NOMO-1 treated with dmso at 0.1 percent for 144 hours (cell line): ENCODE measurements at regions not wholly inside any gene's neighbourhood (a gene's known extent, or its start where the extent isn't known, plus 50 kb on each side); places are given as distances from the start of the nearest gene placed in this dataset.
"Not testable (repeated sequence)": the region's sequence is repeated elsewhere in the genome, so short reads cannot be mapped to it uniquely, and the experiment has no call there.

Source experiments
- DNase-seq: peaks from one replicate; lab custom pipeline; 2025; ENCODE audit not compliant: unreplicated experiment; lab: John Stamatoyannopoulos, UW

DNA sequence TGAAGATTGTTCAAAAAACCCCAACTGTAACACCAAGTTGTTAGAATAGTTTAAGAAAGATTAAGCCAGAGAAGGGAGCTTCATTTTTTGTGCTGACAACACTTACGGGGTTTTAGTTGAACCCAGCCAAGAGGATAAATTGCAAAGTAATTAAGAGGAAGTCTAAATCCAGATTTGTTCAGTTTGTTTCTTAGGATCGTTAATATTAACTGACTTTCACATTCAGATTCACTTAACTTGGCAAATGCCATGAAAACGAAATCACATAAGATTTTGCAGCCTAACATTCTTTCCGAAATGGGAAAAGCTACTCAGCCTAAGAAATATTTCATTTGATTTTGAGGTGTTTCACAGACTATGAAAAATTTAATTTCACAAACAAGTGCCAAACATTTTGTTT lies 511.3 kb downstream of the TRIML1 start:
- DNase-seq, result no peak

DNA sequence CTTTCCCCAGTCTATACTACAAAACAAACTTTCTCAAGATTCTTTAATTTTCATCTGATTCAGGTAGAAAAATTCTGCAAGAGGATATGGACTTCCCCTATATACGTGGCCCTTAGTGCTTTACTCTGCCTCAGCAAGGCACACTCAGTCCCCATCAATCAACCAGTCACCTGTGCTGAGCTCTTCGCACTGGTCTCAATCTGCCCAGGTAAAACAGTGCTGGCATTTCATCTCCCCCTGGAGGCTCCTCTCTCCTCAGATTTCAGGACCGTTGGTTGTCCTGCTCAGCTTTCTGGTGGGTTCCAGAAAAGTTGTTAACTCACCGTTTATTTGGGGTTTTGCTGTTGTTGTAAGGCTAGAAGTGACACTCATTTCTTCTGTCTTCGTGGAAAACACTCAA lies 518.1 kb downstream of the TRIML1 start:
- DNase-seq, result no peak

DNA sequence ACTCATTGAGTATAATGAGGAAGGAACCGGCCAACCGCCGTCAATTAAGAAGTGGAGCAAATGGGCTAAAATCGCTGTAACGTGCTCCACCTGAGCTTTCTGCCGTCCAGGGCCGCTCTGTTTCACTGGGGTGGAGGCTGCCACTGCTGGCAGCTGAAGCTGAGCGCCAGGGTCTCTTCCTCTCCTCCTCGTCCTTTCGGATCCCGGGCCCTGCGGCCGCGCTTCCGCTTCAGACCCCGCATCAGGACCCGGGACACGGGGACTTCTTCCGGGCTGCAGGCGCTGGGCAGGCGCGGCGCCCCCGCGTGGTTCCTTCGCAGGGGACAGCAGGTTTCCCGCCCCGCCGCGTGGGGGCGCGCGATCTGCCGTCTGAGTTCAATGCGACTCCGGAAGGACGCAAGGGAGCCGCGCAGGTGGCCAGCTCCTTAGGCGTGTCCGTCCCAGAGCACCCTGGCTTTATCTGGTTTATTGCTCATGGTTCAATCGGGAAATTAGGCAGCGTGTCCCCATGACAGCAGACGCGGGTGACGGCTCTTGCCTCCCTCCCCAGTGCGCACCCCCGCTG lies 519.8 kb downstream of the TRIML1 start:
- DNase-seq, result no peak

DNA sequence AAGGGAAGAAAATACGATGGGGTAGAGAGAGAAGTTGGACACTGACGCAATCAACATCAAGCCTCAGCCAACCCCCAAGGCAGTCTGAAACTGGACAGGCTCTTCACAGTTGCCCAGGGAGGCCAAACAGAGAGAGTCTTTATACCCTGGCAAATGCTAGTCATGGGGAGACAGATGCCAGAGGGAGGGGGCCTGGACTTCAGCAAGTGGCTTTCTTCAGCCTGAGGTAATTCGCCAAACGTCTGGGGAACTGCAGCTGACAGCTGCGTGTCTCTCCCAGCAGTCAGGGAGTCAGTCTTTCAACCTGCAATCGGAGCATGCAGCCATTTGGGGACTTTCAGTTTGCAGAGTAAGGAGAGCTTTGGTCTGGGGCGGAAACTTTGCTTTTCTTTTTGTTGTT lies 521.6 kb downstream of the TRIML1 start:
- no peak for DNase-seq

DNA sequence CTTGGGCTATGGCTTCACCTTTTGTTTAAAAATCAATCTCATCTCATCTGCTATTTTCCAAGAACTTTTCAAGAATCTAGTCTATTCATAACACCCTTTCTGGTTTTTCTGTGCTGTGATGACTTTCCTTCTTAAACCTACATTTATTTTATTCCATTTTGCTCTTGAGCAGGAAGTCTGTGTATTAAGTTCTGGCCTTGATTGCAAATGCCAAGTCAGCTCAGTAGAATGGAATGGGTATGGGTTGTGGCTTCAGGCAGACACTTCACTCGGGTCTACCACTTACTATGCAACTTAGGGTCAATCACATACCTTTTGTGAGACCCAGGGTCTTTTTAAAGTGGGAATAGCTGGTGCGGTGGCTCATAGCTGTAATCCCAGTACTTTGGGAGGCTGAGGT lies 522.3 kb downstream of the TRIML1 start:
- no peak for DNase-seq

DNA sequence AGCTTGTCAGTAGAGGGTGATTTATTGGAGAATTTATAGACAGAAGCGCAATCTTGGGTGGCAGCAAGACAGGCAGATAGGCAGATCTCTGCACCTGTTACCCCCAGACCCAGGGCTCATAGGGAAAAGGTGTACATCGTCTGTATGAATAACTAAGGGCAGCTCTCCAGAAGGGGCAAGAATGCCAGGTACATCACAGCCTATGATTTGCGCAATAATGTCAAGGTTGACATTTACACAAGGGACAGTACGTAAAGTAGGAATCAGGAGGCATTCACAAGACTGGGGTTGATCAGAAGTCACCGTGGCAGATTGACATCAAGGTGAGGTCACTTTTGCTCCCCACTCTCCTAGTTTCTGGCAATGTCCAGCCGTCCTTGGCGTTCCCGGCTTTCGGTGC lies 524.1 kb downstream of the TRIML1 start:
- no peak for DNase-seq

DNA sequence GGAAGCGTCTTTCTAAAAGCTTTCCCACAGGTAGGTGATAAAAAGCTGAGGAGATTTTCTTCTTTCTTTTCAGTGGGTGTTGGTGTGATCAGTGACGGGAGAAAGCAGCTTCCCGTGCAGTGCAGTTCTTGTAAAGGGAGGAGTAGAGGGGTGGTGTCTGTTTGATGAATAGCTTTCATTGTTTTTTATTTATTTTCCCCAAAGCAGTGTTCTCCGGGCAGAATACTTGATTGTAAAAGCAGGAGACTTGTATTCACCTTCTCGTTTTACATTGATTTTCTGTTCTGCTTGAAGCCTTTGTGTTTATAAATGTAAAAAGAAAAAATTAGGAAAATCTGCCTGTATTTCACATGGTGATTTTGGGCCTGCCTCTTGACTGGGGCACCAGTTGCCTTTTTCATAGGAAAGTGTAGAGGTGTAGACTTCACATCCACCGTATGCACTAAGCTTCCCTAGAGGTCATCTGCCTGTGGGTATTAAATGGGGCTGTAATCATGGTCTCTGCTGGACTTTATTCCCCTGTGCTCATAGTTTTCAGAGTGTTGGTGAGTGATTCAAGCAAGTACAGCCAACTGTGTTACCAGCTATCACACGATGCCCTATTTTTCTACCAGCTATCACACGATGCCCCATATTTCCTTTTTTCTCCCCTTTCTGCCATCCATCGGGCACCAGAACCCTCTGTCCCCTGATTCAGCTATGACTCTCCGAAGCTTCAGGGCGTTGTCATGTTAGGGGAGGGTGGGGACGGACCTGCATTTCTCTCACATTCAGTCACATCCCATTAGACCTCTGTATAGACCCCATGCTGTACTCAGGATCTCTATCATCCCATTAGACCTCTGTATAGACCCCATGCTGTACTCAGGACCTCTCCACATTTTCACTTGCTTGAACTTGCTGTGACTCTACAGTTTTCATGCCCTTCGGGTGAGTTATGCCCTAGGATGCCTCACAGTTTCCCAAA lies 526.5 kb downstream of the TRIML1 start:
- no peak for DNase-seq

DNA sequence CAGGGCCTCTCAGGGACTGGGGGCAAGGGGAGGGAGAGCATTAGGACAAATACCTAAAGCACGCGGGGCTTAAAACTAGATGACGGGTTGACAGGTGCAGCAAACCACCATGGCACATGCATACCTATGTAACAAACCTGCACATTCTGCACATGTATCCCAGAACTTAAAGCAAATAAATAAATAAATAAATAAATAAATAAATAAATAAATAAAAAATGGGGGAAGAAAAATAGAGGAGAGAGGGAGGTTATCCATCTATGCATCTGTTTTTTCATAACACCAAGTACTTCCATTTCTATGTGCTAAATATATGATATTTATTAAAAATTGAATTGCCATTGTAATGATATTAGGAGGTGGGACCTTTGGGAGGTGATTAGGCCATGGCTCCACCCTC lies 539.5 kb downstream of the TRIML1 start:
- not testable (repeated sequence) for DNase-seq

DNA sequence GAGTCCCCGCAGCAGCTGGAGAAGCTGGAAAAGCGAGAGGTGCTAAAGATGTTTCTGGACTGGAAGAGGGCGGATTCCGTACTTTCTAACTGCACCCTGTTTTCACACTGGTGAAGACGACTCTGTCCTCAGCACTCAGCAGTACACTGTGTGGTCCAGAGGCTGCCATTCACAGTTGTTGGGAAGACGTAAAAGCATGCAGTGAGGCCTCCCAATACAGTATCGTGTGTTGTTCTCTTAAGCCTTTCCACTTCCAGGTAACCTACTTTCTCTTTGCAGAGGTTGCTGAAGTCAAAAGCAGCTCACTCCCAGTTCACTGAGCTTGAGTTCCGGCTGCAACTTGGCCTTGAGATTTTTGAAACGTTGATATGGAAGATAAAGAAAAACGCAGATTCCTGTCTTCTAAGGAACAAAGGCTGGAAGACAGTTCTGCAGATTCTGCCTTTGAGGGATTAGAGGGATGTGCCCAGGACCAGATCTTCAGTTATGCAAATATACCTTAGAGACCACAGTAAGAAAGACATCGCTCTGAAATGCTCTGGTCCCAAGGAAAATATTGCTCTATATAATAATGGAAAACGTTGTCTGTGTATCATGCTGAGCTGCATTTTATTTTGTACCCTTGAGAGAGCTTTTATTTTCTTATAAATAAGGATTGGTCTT lies 540.9 kb downstream of the TRIML1 start:
- DNase-seq, result no peak

DNA sequence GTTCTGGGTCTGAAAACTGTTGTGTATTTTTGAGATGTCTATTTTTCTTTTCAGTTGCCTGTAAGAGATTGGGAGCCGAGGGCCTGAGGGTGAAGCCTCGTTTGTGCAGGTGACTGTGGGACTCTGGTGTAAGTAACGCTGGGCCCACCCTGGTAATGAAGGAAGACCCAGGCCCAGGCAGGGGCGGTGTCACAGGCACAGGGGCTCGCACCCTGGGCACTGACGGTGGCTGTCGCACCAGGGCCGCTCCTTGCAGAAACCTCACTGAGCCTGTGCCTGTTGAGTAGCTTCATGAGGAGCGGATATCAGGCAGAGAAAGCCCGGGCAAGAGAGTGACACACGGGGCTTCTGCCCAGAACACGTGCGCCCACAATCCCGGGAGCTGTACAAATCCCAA lies 541.4 kb downstream of the TRIML1 start:
- no peak for DNase-seq

DNA sequence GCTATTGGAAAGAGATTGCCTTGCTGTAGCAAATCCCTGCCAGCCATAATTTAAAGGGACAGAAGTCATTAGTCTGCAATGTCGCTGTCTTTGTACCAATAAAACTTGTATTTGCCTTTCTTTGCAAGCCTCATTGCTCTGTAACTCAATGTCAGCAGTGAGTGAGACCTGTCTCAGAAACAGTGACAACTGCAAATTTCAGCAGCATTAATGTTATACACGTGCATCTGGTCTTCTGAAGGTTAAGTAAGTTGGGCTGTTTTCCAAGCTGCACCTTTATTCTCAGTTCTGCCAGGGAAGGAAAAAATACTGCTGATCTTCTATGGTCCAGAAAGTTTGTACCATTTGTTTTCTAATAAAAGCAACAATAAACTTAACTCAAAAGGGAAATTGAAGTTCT lies 543.1 kb downstream of the TRIML1 start:
- DNase-seq, result no peak

DNA sequence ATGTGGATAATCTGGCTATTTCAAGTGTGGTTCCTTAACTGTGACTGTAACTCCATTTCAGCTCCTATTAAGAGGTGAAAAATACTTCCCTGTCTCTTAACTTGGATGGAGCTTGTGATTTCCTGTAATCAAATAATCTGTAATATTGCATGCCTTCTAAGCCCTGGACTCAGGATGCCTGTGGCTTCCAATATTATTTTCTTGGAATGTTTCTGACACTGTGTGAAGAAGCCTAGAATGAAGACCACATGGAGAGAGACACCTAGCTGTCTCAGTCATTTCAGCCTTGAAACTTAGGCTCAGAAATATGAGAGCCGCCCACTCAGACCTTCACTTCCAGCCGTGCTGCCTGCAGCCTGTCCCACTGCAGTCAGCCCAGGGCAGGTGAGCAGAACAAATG lies 544.3 kb downstream of the TRIML1 start:
- no peak for DNase-seq

DNA sequence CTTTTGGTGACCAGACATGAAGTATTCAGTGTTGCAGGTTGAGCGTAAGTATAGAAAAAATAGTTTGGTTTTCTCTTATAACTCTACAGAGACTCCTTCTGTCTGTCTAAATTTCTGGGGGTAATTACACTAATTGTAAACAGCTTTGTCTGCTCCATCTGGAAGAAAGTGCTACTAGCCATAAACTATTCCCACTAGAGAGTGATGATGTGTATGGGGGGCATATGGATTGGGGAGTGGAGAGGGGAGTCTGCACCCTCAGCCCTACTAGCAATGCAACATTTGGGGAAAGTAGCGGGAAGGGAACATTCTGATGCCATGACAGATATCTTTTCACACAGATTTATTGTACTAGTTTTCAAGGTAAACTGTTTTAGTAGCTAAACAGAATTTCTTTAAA lies 549.7 kb downstream of the TRIML1 start:
- DNase-seq, result no peak

DNA sequence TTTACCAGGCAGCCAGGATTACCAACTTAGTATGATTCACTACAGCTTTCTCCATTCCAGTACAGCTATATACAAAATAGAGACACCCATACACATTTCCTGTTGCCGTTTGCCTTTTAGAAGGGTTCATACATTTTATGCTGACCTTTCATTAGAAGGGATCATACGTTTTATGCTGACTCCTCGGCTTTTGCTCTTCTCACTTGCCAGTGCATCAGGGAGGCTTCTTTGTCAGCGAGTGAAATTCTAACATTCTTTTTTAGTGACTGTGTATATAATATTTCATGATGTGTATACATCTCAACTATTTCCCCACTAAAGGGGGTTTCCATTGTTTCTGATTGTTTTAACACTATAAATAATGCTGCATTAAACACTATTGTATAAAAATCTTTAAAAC lies 552.6 kb downstream of the TRIML1 start:
- no peak for DNase-seq

DNA sequence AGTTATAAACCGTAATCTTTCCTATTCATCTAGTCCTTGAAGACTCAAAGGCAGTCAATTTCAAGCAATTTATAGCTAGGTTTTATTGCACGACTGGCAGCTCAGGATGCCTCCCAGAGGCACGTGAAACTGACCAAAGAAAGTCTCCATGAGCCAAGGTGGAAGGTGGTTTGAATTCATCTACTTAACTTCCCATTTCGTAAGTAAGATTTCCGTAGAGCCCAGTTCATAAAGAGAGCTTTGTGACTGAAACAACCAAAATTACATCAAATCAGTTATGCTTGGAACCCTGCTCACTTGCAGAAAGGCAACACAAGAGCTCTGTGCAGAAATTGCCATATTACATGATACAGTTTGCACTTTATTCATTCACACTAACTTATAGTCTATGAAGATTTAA lies 556.0 kb downstream of the TRIML1 start:
- DNase-seq, result no peak

DNA sequence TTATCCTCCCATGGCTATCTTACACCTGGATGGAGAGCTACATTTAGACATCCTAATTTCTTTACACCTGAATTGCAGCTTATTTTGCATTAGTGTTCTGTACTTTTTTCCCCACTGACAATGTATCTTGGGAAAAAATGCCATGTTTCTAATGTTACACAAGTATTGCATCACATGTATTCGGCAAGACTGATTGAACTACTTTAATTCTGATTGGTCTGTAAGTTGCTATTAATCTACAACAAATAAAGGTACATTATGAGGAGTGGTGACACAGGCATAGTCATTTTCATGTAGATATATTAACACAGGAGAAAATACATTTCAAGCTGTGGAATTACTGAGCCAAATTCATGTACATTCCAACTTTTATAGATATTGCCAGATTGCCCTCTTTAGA lies 558.0 kb downstream of the TRIML1 start:
- no peak for DNase-seq

DNA sequence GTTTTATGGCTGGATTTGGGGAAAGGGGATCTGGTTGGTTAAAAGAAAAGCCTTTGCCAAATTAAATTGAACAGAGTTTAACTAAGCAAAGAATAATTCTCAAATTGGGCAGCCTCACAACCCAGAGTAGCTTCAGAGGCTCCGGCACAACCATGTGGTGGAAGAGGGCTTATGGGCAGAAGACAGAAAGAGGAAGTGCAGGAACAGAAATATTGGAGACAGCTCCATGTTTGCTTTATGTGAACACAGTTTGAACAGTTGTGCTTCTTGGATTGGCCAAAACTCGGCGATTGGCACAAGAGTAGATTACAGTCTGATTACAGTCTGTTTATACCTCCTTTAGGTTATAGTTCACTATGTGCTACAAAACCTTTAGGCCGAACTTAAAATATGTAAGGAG lies 562.7 kb downstream of the TRIML1 start:
- no peak for DNase-seq

DNA sequence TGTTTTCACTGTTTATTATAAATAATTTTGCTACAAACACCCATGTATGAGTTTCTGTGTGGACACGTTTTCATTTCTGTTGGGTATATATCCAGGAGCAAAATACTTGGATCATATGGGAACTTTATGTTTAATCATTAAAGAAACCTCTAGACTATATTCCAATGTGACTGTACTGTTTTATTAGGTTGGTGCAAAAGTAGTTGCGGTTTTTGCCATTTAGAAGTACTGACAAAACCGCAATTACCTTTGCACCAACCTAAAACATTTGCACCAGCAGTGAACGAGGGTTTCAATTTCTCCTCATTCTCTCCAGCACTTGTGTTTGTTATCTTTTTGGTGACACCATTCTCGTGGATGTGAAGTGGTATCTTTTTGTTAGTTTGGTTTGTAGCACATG lies 565.0 kb downstream of the TRIML1 start:
- DNase-seq, result no peak

DNA sequence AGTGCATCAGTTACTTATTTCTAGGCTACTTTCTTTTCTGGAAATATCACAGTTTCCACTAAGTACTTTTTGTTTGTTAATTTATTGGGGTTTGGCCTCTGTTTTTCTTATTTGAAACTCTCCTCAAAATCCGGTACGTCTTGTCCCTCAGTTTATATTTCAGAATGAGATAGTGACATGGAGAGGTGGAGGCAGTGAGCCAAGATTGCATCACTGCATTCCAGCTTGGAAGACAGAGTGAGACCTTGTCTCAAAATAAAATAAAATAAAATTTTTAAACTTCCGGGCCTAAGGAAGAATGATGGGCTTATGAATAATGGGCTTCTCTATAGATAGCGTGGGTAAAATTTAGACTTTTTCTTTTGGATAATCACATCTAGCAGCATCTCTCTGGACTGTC lies 567.8 kb downstream of the TRIML1 start:
- no peak for DNase-seq

DNA sequence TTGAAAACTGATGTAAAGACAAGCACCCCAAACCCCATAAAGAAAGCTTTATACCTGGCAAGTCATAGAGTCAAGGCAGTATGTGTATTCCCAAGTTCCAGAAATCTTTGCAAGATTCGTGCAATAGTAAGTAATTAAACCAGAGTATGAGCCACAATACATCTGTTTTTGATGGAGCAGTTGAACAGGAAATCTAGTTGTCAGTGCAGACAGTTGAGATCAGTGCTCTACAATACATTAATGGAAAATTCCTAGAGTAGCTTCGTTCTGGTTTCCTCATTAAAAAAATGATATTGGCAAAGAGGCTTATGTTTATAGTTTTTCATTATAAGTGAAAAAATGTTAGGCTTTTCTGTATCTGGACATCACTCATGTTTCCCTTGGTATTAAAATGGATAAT lies 575.3 kb downstream of the TRIML1 start:
- DNase-seq, result no peak

DNA sequence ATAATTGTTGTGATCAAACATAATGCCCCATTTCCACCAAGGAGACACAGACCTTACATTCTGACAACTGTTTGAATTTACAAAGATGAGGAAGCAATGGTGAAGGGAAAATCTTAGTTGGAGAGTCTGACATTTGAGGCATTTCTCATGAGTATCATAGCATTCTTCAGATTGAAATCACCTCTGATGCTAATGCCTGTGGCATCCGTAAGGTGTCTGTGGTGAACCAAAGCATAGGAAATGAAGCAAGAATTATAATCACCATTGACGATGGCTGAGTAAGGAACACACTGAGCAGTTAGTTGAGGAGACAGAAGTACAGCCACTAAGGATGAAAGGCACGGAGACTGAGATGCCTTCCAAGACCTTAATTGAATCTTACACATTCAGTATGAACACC lies 575.7 kb downstream of the TRIML1 start:
- DNase-seq, result no peak

DNA sequence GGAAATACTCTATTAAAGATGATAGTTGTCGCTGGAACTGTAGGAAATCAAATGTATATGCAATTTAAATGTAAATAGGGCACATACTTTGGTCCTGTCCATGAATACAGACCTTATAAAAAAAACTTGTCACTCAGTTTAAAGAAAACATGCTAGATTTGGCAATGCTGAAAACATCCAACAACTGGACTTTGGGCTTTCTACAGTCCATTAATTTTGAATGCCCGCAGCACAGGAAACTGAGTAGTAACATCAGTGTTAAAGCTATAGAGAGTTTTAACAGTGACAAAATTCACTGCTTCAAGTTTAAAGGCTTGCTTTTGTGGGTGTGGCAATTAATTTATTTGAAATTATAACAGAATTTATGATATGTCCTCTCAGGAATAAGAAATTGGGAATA lies 578.4 kb downstream of the TRIML1 start:
- DNase-seq, result no peak
